ENCODE measurements at regions not wholly inside any gene's neighbourhood (a gene's known extent, or its start where the extent isn't known, plus 50 kb on each side); places are given as distances from the start of the nearest gene placed in this dataset.

DNA sequence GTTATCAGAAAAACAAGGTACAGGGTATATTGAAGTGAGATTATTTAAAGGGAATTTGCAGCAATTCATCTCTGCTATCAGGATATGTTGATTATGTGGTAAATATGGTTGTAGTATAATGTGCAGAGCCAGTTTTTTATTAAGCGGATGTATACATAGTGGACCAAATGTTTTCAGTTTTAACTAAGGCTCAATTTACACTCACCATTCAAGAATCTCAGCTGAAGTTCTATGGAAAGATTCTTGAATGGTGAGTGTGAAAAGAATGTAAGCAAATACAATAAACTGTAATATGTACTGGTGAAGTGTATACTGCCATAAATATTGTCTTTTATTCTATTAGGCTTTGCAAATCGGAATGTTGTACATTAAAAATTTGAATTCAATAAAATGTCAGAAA is 895.9 kb upstream of the CDH10 start:
- no peaks in the 10 kb centered on the region for H4K20me1 ChIP-seq (ENCODE audit: insufficient read depth)
- H3K4me2 ChIP-seq: no peak overlapping the region
- TF ChIP-seq POLR2AphosphoS5 (IDR thresholded peaks at IDR 0.05; ENCODE audit: low read depth, low read length) (no peak), RFX5 (IDR thresholded peaks at IDR 0.05; ENCODE audit: low read length) (no peak), ELF1 (IDR thresholded peaks at IDR 0.05) (no peak), TAF1 (IDR thresholded peaks at IDR 0.05; ENCODE audit: borderline replicate concordance, low read depth, low read length) (no peak), GABPA (IDR thresholded peaks at IDR 0.05; ENCODE audit: low read depth) (no peak), EZH2phosphoT487 (IDR thresholded peaks at IDR 0.05; ENCODE audit: borderline replicate concordance, low read depth) (no peak), RCOR1 (IDR thresholded peaks at IDR 0.05; ENCODE audit: low read length) (no peak)
- TF ChIP-seq, protein P1, sequence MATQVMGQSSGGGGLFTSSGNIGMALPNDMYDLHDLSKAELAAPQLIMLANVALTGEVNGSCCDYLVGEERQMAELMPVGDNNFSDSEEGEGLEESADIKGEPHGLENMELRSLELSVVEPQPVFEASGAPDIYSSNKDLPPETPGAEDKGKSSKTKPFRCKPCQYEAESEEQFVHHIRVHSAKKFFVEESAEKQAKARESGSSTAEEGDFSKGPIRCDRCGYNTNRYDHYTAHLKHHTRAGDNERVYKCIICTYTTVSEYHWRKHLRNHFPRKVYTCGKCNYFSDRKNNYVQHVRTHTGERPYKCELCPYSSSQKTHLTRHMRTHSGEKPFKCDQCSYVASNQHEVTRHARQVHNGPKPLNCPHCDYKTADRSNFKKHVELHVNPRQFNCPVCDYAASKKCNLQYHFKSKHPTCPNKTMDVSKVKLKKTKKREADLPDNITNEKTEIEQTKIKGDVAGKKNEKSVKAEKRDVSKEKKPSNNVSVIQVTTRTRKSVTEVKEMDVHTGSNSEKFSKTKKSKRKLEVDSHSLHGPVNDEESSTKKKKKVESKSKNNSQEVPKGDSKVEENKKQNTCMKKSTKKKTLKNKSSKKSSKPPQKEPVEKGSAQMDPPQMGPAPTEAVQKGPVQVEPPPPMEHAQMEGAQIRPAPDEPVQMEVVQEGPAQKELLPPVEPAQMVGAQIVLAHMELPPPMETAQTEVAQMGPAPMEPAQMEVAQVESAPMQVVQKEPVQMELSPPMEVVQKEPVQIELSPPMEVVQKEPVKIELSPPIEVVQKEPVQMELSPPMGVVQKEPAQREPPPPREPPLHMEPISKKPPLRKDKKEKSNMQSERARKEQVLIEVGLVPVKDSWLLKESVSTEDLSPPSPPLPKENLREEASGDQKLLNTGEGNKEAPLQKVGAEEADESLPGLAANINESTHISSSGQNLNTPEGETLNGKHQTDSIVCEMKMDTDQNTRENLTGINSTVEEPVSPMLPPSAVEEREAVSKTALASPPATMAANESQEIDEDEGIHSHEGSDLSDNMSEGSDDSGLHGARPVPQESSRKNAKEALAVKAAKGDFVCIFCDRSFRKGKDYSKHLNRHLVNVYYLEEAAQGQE (IDR thresholded peaks at IDR 0.05; ENCODE audit: low read depth, low read length): no peak
- TF ChIP-seq, protein P2, sequence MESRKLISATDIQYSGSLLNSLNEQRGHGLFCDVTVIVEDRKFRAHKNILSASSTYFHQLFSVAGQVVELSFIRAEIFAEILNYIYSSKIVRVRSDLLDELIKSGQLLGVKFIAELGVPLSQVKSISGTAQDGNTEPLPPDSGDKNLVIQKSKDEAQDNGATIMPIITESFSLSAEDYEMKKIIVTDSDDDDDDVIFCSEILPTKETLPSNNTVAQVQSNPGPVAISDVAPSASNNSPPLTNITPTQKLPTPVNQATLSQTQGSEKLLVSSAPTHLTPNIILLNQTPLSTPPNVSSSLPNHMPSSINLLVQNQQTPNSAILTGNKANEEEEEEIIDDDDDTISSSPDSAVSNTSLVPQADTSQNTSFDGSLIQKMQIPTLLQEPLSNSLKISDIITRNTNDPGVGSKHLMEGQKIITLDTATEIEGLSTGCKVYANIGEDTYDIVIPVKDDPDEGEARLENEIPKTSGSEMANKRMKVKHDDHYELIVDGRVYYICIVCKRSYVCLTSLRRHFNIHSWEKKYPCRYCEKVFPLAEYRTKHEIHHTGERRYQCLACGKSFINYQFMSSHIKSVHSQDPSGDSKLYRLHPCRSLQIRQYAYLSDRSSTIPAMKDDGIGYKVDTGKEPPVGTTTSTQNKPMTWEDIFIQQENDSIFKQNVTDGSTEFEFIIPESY (IDR thresholded peaks at IDR 0.05; ENCODE audit: borderline replicate concordance, low read depth): no peak
- no peak overlapping the region for H3K9ac ChIP-seq
- H3K4me1 ChIP-seq (ENCODE audit: control insufficient read depth in 1 of 2, insufficient read depth in 2 of 2, low read depth in 1 of 2, low read length in 1 of 2): no peaks in the 10 kb centered on the region
- H3K27ac ChIP-seq (ENCODE audit: low read depth in 2 of 2, low read length in 1 of 2): no peak overlapping the region
- no peak overlapping the region for H3K4me3 ChIP-seq (ENCODE audit: low read depth in 2 of 2, low read length in 1 of 2)
- no peaks in the 10 kb centered on the region for H3K27me3 ChIP-seq (ENCODE audit: insufficient read depth)
- H3K79me2 ChIP-seq (ENCODE audit: insufficient read depth): no peaks in the 10 kb centered on the region
- ChIA-PET POLR2A (no interaction called here), CTCF (no interaction called here)
- 24% methylated on average over 2 of the region's 2 CpGs for WGBS (ENCODE audit: low lambda C conversion rate)
- no peak for DNase-seq
- no peak overlapping the region for H2AFZ ChIP-seq (ENCODE audit: low read depth)
- H3K9me2 ChIP-seq: no peaks in the 10 kb centered on the region
- H3K9me3 ChIP-seq: no peaks in the 10 kb centered on the region
- H3F3A ChIP-seq (replicated peaks; ENCODE audit: insufficient read depth): no peaks in the 10 kb centered on the region
- no peaks in the 10 kb centered on the region for H3K36me3 ChIP-seq (replicated peaks in 1 of 2; ENCODE audit: control insufficient read depth in 1 of 2, insufficient read depth in 2 of 2, low read length in 1 of 2)

DNA sequence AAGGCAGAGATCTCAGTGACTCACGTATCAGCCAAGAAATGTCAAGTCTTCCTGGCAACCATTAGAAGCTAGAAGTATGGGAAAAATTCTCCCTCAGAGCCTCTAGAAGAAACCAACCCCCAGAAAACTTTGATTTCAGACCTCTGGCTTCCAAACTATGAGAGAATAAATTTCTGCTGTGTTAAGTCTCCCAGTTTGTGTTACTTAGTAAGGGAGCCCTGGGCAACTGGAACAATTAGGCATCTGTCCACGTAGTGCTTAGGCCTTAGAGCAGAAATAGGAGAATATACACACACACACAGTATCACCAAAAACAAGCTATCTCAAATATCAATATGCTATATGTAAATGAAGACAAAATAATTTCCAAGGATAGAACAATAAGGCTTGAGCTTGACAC is 894.8 kb upstream of the CDH10 start:
- TF ChIP-seq MXI1 (IDR thresholded peaks at IDR 0.05; ENCODE audit: low read depth, low read length): no peak
- no peak for TF ChIP-seq ELF1 (IDR thresholded peaks at IDR 0.05)
- TF ChIP-seq FOXJ3 (CRISPR knock-in tag; IDR thresholded peaks at IDR 0.05): no peak
- TF ChIP-seq RCOR1 (IDR thresholded peaks at IDR 0.05; ENCODE audit: low read length): no peak
- TF ChIP-seq TAF1 (IDR thresholded peaks at IDR 0.05; ENCODE audit: borderline replicate concordance, low read depth, low read length): no peak
- TF ChIP-seq YY1 (IDR thresholded peaks at IDR 0.05; ENCODE audit: low read depth): no peak
- TF ChIP-seq, protein P3, sequence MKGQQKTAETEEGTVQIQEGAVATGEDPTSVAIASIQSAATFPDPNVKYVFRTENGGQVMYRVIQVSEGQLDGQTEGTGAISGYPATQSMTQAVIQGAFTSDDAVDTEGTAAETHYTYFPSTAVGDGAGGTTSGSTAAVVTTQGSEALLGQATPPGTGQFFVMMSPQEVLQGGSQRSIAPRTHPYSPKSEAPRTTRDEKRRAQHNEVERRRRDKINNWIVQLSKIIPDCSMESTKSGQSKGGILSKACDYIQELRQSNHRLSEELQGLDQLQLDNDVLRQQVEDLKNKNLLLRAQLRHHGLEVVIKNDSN (IDR thresholded peaks at IDR 0.05; ENCODE audit: borderline replicate concordance, low read depth): no peak
- no peak for TF ChIP-seq SMC3 (IDR thresholded peaks at IDR 0.05; ENCODE audit: low read depth, low read length)
- TF ChIP-seq, protein P4, sequence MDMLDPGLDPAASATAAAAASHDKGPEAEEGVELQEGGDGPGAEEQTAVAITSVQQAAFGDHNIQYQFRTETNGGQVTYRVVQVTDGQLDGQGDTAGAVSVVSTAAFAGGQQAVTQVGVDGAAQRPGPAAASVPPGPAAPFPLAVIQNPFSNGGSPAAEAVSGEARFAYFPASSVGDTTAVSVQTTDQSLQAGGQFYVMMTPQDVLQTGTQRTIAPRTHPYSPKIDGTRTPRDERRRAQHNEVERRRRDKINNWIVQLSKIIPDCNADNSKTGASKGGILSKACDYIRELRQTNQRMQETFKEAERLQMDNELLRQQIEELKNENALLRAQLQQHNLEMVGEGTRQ (IDR thresholded peaks at IDR 0.05; ENCODE audit: borderline replicate concordance, low read depth, low read length): no peak
- no peak for TF ChIP-seq CHD2 (IDR thresholded peaks at IDR 0.05; ENCODE audit: low read length, partially characterized antibody)
- no peak for TF ChIP-seq TEAD4 (IDR thresholded peaks at IDR 0.05; ENCODE audit: borderline replicate concordance, insufficient read depth)
- TF ChIP-seq GATA2 (CRISPR knock-in tag; IDR thresholded peaks at IDR 0.05): no peak
- no peak for TF ChIP-seq MEF2A (IDR thresholded peaks at IDR 0.05; ENCODE audit: borderline replicate concordance, low read depth)
- Histone ChIP-seq H3F3A (replicated peaks; ENCODE audit: insufficient read depth) (no peaks in the 10 kb centered on the region), H3K9me3 (no peaks in the 10 kb centered on the region), H3K4me2 (no peak overlapping the region), H4K20me1 (ENCODE audit: insufficient read depth) (no peaks in the 10 kb centered on the region), H3K36me3 (replicated peaks in 1 of 2; ENCODE audit: control insufficient read depth in 1 of 2, insufficient read depth in 2 of 2, low read length in 1 of 2) (no peaks in the 10 kb centered on the region), H3K4me1 (ENCODE audit: control insufficient read depth in 1 of 2, insufficient read depth in 2 of 2, low read depth in 1 of 2, low read length in 1 of 2) (no peaks in the 10 kb centered on the region), H3K27ac (ENCODE audit: low read depth in 2 of 2, low read length in 1 of 2) (no peak overlapping the region), H3K79me2 (ENCODE audit: insufficient read depth) (no peaks in the 10 kb centered on the region), H3K4me3 (ENCODE audit: low read depth in 2 of 2, low read length in 1 of 2) (no peak overlapping the region), H3K9ac (no peak overlapping the region), H3K27me3 (ENCODE audit: insufficient read depth) (no peaks in the 10 kb centered on the region), H2AFZ (ENCODE audit: low read depth) (0 out of 2 replicates have a peak overlapping the region, but pooled peaks have one; percentile 25), H3K9me2 (no peaks in the 10 kb centered on the region)
- no peak for DNase-seq
- WGBS (ENCODE audit: low lambda C conversion rate): 3% methylated on average over 2 of the region's 2 CpGs
- ChIA-PET CTCF (no interaction called here), POLR2A (no interaction called here)

Measured in SK-N-SH (cell line).